ENCODE measurements at regions not wholly inside any gene's neighbourhood (a gene's known extent, or its start where the extent isn't known, plus 50 kb on each side); places are given as distances from the start of the nearest gene placed in this dataset.

DNA sequence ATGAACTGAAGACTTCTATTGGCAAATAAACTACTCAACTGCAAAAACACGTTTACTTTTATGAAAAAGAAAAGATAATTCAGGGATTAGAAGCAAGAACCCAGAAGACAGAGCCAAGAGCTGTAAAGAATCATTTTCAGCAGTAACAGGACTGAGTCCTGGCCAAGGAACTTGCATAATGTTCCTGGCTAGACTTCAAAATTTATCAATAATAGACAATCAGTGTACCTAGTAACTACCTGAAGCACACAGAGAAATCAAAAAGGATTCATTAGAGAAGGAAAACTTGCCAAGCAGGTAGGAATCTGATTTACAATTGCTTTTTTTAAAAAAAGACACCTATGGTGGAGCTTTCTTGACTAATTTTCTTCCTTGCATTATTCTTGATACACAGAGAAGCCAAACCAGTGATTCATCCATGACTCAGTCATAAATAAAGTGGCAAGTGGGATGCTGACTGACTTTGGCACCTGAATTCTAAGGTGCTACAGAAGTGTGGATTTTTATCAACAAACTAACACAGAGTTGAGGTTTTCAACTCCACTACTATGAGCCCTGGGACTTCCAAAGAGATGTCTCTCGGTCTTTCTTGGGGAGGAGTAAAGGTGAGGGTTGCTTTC is 281.3 kb downstream of the BMP7 start:
- TF ChIP-seq, protein P1, sequence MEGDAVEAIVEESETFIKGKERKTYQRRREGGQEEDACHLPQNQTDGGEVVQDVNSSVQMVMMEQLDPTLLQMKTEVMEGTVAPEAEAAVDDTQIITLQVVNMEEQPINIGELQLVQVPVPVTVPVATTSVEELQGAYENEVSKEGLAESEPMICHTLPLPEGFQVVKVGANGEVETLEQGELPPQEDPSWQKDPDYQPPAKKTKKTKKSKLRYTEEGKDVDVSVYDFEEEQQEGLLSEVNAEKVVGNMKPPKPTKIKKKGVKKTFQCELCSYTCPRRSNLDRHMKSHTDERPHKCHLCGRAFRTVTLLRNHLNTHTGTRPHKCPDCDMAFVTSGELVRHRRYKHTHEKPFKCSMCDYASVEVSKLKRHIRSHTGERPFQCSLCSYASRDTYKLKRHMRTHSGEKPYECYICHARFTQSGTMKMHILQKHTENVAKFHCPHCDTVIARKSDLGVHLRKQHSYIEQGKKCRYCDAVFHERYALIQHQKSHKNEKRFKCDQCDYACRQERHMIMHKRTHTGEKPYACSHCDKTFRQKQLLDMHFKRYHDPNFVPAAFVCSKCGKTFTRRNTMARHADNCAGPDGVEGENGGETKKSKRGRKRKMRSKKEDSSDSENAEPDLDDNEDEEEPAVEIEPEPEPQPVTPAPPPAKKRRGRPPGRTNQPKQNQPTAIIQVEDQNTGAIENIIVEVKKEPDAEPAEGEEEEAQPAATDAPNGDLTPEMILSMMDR (IDR thresholded peaks at IDR 0.05; ENCODE audit: low read depth, low read length) = no peak
- TF ChIP-seq EZH2phosphoT487 (IDR thresholded peaks at IDR 0.05; ENCODE audit: low read depth) = no peak
